Activated CD8-positive, alpha-beta memory T cell treated with anti-CD3 and anti-CD28 coated beads for 1 hour (primary cell): ENCODE measurements at regions not wholly inside any gene's neighbourhood (a gene's known extent, or its start where the extent isn't known, plus 50 kb on each side); places are given as distances from the start of the nearest gene placed in this dataset.

ENCODE experiments used
- DNase-seq, 2 donors: peaks; one replicate each; pipeline ENCODE4 v3.0.0-alpha.2; 2020; ENCODE audit warnings: low read depth in 1 of 2; ENCODE audit errors: extremely low read depth in 1 of 2

DNA sequence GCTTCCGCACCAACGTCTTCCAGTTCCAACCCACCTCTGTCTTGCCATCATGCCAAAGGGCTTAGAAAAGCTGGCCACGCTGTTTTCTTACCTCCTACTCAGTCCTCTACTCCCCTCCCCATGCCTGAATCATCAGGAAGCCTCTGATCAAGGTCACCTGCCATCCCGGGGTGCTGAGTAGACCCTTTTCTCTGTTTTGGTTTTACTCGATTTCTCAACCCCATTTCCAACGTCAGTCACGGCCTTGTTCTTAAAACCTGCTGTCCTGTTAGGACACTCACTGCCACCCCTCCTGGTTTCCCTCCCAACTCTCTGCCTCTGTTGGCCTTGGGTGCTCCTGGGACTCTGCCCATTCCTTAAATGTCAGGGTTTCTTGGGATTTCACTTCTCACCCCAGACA lies 350.1 kb downstream of the FOXO1 start:
- DNase-seq = no peak

DNA sequence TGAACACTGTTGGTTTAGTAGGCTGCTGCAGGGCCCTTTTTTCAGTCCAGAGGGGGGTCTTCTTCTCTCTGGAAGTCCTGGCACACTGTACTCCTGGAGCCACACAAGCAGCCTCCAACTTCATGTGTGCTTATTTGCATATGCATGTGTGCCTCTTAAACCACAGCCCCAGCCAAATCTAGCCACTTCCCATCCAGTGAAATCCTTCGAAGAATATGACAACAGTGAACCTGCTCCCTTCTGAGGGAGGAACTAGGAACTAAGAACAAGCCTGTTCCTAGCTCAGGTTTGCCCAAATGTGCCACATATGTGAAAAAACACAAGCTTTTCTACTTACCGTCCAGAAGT lies 348.5 kb downstream of the FOXO1 start:
- DNase-seq = no peak

DNA sequence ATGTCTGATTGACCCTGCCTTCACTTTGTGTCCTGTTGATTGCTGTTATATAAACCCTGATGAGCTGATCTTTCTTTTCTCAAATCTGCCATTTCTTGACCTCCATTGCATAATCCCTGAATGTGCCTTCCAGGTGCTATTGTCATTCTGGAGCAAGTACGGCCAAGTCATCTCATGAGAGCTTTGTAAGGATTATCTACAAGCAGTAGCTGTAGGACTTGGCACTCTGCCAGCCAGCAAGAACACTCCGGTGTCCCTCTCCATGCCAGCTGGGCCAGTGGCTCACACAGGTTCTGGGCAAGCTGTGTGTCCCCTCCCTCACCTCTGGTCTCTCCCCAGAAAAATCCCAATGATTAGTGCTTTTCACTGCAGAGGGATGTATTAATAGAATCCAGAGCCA lies 348.1 kb downstream of the FOXO1 start:
- no peak for DNase-seq

DNA sequence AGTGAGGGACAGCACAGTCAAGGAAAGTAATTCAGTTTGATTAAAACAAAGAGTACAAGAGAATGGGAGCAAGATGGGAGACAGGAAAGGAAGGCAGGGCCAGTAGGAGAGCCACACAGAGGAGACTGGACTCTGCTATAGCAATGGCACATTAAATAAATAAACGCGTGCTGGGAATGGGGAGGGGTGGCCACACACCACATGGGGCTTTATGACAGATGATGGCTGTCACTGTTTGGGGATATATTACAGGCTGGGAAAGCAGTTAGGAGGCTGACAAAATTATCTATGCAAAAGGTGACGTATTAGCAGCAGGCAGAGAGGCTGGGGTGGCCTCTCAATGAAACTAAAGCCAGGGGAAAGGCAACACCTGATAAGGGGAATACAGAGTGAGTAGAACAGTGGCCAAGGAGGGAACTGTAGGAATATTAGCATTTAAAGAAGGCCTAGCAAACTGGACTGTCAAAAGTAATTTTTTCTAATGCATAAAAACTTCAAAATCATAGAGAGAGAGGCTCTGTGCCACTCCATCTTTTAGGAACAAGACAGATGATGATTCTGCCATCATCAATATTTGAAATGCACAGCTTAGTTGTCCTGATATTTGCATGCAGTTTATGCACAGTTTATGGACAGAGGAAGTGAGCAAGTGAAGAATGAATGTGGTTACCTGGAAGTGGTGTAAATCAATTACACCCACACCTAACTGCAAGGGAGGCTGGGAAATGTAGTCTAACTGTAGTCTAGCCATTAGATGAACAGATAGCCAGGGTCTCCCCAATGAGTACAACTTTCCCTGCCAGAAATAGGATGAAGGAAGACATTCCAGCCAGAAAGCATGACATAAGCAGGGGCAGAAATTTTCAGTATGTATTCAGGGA lies 346.5 kb downstream of the FOXO1 start:
- DNase-seq = no peak

DNA sequence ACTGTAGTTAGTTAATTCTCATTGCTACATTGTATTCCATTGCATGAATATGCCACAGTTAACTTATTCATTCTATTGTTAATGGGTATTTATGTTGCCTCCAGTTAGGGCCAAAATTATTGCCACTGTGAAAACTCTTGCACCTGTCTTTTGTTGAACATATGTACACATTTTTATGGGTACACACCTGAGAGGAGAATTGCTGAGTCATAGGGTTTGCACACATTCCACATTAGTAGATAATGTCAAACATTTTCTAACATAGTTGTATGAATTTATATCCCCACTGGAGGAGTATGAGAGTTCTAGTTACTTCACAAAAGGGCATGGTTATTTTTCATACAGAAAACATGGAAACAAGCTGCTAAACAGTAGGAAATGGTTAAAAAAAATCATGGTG lies 338.4 kb downstream of the FOXO1 start:
- no peak for DNase-seq

DNA sequence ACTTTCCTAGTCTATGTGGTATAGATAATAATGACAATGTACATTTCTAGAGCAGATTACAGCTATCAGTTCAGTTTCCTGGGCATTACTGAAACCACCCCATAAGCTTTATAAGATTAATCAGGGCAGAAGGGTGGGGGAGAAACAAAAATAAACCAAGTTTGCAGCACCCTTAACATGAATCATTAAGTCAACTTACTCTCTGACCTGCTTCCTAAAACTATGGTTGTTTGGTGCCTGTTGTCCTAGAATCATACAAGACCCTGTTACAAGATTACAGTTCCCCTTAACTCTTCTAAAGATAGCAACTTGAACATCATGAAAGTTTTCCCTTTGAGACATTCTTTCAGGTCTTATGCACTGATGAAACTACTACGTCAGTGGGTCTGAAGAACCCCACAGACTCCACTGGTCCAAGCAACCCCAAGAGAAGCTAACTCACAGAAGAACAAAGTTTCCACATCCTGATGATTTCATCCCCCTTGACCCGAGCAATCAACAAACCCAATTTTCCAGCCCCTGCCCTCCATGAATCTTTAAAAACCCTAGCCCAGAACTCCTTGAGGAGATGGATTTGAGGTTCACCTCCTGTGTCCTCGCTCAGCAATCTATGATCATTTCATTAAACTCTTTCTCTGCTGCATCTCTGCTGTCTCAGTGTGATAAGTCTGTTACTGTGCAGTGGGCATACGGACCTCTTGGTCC lies 336.5 kb downstream of the FOXO1 start:
- DNase-seq = no peak

DNA sequence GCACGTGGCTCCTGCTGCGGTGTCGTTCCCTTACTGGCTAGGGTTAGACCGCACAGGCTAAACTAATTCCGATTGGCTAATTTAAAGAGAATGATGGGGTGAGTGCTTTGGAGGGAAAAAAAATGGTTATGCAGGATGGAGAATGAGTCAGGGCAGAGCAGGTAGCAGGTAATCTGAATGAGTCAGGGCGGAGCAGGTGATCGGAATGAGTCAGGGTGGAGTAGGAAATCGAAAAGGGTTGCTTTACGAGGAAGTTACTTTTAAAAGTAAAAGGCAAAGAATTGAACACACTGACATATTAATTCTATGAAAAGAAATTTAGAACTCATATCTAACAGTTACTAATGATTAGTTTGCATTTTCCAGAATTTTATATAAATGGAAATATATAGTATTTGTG lies 335.5 kb downstream of the FOXO1 start:
- no peak for DNase-seq

DNA sequence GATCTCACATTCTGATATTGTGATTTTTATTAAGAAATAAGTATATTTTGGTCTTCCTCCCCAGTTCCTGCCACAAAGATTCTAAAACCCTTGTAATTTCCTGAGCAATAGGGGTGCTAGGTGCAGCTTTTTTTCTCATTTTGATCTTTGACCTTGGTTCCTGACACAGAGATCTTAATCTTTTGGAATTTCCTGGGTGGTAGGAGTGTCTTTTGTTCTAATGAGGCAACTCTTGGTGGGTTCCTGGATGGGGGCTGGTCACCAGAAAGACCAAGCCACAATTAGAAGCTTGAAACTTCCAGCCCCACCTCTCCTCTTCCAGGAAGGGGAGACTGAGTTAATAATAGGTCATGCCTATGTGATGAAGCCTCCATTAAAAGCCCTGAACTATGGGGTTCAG lies 334.6 kb downstream of the FOXO1 start:
- no peak for DNase-seq

DNA sequence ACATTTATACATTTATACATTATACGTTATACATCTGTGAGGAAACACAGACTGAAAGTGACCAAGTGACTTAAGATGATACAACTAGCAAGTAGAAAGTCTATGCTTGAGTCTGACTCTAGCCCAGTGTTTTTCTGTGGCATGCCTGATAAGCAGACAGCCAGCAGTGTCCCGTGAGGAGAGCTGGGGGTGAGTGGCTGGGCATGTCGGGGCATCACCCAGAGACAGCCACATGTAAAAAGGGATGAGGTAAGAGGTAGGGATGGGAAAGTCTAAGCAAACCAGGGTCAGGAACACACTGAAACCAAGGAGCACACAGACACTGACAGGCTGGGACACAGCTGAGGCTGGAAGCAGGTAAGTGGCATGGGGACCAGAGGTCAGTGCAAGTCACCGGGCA lies 333.2 kb downstream of the FOXO1 start:
- no peak for DNase-seq

DNA sequence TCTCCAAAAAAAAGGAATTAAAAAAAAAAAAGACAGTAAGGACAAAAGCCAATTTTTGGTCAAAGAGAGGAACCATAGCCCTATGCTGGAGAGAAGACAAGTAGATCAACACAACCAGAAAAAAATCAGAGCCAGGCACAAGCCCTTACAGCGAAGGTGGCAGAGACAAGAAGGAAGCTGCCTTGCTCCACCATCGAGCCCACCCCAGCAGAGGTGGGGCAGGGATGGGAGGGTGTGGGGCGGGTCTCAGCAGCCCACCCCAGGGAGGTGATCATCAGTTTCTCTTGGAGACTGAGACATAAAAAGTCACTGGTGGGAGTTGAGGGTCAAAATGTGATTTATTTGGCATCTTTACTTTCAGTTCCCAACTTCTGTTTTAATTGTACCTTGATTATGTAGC lies 332.4 kb downstream of the FOXO1 start:
- DNase-seq = no peak

DNA sequence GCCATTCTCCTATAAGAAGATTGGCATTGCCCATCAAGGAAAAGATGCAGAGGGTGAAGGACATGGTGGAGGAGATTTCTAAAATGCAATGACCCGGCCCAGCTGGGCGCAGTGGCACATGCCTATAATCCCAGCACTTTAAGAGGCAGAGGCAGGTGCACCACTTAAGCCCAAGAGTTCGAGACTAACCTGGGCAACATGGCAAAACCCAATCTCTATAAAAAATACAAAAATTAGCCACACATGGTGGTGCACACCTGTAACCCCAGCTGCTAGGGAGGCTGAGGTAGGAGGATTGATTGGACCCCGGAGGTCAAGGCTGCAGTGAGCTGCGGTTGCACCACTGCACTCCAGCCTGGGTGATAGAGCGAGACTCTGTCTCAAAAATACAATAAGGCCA lies 331.8 kb downstream of the FOXO1 start:
- no peak for DNase-seq

DNA sequence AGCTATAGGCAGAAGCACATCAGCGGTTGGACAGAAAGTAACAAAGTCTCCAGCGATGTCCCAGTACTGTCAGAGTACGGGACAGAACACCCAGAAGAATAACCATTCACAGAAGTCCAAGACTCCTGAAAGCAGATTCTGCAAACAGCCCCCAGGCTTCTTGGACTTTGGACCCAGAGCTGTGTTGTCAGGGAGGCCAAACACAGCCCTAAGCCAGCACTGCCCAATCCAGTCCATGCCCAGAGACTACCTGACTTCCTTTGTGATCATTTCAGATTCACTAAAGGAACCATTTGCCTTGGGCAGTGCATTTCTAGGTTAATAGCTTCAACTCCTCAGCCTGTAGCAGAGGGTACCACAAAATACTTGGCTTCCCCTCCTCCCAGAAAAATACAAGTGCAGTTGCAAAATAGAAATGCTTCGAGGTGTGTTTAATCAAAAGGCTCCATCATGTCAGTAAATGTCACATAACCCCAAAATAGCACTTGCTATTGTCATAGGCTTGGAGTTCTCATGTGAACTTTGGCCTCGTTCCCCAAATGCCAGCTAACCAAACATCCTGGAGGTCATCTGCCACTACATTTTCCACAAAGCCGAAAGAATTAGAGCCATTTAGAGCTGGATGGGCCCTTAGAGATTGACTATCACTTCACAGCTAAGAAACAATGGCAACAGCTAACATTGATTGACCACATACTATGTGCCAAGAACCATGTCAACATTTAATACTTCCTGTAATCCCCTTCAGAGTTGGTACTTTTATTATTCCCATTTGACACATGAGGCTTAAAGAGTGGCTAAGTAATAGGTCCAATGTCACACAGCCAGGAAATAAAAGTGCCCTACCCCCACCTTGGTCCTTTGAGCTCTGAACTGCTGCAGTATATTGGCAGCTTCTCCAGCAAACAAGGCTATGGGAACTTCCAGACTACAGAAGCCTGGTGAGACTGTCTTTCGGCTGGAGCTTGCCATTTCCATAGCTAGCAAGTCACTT lies 329.9 kb downstream of the FOXO1 start:
- DNase-seq = no peak

DNA sequence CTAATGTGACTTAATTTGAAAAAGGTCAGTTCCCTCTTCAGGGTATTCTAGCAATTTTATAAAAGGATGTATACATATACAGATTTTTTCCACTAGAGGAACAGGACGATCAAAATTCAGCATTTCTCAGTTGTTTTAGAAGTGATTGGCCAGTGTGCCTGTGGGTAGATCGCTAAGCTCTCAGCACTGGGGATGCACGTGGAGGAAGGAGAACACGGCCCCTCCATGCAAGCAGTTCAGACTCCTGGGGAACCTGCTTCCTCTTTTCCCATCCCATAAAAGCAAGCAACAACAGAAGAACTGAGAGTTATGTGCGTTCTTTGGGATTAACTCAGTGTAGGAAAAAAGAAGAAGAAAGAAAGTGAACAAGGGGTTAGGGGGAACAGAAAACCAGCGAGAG lies 328.8 kb downstream of the FOXO1 start:
- DNase-seq = no peak

DNA sequence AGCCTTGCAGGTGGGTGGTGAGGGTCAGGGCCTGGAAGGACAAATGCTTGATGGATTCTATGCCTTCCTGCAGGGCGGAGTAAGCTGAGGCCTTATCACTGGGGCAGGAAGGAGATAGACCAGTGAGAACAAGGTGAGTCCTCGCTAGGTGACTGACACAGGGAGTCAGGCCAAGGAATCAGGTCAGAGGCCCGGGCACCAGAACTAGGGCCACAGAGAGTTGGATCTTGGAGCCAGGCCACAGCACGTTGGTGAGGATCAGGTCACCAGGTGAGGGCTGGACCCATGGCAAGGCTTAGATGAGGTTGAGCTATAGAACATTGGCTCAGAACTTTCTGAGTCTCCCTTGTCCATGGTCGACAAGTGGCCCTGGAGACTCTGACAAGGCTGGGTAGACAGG lies 328.2 kb downstream of the FOXO1 start:
- DNase-seq = no peak

DNA sequence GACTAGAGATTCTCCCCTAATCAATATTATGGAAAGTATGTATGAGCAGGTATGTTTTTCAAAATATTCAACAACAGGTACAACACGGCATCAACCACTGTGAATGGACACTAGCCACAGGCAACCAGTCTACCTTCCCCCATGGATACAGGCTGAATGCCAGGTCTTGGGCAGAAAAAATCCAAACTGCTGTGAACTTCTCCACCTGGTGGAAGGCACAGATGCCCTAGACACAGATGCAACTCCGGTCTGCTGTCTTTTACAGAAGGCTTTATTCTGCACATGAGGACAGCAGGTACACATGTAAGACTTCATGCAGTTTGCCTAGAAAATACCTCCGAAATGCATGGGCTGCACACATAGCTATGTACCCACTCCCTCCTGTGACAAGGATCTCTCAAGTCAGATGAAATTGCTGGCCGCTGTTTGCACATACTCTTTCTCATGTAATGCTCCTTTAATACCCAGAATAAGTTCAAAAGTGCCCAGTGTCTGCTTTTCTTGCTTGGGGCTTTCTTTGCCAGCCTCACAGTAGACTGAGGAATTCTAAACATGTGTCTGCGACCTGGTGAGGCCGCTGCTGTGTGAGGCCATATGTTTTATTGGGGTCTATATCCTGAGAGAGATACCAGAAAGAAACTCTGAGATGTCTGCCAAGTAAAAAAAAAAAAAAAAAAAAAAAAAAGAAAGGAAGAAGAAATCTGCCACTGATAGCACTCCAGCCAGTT lies 325.9 kb downstream of the FOXO1 start:
- no peak for DNase-seq

DNA sequence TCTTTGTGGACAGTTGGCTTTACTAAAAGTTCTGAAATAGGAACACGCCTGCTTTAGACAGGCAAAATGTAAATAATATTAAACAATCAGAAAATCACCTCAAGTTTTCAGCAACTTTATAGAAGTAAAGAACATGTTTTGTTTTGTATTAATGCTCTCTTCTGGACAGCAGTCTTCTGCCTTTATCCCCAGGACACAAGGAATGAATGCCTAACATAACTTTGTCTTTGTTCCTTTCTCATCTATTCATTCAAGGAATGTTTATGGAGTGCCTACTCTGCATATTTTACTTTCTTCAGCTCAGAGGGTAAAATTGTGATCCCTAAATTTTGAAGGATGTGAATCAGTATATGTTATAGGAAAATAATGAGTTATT lies 325.4 kb downstream of the FOXO1 start:
- DNase-seq = no peak

DNA sequence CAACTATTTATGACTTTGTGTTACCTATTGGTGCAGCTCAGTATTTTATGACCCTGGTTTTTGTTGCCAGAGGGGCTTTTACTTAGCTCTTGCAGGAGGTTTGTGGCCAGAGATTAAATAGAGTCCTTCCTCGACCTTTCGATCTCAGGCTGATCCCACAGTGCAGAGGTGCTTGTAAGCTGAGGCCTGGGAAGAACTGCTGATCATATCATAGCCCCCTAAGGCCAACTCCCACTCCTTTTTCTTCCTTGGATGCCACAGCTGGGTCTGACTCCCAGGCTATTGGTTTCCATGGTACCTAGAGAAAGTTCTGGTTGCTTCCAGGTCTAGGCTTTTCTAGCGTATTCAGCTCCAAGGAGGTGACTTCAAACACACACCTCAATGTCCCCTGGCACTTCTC lies 324.9 kb downstream of the FOXO1 start:
- DNase-seq = no peak

DNA sequence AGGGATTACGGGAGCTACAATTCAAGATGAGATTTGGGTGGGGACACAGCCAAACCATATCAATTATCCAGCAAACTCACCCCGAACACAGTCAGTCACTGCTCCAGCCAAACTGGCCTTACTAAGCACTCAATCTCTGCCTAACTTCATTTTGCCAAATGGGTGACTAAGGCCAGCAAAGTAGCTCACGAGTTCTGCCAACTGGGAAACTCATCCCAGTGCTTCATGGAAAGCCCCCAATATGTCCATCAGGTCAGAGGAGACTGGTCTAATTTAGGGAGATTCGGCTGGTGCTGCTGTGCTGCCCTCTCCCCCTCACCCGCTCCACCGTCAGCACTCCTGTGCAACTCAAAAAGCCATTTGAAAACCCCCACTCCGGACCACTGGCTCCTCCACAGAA lies 324.0 kb downstream of the FOXO1 start:
- DNase-seq = no peak

DNA sequence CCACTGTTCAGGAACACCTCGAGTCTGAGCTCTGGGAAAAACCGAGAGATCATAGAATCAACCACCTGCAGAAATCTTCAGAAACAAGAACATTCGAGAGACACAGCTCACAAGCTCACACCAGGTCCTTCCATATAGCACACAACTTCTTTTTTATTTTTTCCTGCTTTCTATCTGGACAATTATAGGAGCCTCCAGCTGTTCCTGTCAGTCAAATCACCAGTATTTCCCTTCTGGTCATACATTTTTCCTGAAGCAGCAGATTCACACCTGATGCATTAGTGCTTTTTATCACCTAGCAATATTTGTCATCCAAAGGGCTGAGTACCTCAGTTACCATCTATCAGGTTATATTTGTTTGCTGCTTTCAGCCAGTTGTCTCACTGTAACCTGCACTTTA lies 323.5 kb downstream of the FOXO1 start:
- DNase-seq = no peak

DNA sequence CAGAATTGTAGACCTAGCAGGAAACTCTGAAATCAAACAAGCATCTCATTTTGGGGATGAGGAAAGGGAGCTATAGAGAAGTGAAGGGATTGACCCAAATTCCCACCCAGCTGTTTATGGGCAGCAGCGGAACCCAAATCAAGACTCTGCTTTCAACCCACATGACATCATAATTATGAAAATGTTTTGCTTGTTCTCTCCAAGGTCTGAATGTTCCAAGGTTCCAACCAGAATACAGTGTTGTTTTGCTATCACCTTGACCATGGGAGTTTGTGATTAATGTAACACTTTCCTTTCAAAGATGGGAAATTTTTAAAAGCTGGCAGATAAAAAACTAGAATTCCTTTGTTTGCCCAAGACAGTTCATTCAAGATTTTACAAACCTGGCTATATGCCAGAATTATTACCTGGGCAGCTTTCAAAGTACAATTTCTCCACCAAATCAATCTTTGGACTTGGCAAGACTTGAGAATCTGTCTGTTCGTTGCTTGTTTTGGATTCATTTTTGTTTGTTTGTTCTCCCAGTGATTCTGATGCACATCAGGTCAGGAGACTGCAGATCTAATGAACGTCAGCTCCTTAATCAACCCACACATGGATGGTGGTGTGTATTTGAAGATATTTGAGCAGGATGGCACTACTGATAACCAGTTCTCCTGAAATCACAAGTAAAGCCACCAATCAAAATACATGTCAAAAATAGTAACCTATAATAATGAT lies 322.7 kb downstream of the FOXO1 start:
- no peak for DNase-seq
